ENCODE measurements at regions not wholly inside any gene's neighbourhood (a gene's known extent, or its start where the extent isn't known, plus 50 kb on each side); places are given as distances from the start of the nearest gene placed in this dataset.

DNA sequence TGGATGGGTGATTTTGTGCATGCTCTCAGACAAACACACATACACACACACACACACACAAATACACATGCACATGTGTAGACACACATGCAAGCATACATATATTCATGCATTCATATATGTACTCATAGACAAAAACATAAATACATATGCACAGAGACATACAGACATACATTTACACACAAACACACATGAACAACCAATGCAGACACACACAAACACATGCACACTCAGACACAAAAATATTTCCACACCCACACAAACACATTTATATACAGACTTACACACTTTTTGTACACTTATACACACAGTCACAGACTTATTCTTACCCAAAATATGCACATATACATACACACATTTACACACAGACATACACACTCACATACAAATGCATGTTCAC, 94.9 kb upstream of the NKX2-2 start:
- TF ChIP-seq CREB5 (CRISPR knock-in tag; IDR thresholded peaks at IDR 0.05; ENCODE audit: low read depth) (no peak), ZFP30 (CRISPR knock-in tag; IDR thresholded peaks at IDR 0.05) (no peak), GLIS3 (CRISPR knock-in tag; IDR thresholded peaks at IDR 0.05) (no peak), PATZ1 (CRISPR knock-in tag; IDR thresholded peaks at IDR 0.05; ENCODE audit: borderline replicate concordance) (no peak), ESRRG (CRISPR knock-in tag; IDR thresholded peaks at IDR 0.05) (no peak), RARB (CRISPR knock-in tag; IDR thresholded peaks at IDR 0.05) (no peak), TOX (CRISPR knock-in tag; IDR thresholded peaks at IDR 0.05; ENCODE audit: borderline replicate concordance) (no peak), OSR1 (CRISPR knock-in tag; IDR thresholded peaks at IDR 0.05) (no peak), ZNF70 (CRISPR knock-in tag; IDR thresholded peaks at IDR 0.05) (no peak), SNAI2 (CRISPR knock-in tag; IDR thresholded peaks at IDR 0.05) (no peak)
- TF ChIP-seq, protein P1, sequence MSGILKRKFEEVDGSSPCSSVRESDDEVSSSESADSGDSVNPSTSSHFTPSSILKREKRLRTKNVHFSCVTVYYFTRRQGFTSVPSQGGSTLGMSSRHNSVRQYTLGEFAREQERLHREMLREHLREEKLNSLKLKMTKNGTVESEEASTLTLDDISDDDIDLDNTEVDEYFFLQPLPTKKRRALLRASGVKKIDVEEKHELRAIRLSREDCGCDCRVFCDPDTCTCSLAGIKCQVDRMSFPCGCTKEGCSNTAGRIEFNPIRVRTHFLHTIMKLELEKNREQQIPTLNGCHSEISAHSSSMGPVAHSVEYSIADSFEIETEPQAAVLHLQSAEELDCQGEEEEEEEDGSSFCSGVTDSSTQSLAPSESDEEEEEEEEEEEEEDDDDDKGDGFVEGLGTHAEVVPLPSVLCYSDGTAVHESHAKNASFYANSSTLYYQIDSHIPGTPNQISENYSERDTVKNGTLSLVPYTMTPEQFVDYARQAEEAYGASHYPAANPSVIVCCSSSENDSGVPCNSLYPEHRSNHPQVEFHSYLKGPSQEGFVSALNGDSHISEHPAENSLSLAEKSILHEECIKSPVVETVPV (CRISPR knock-in tag; IDR thresholded peaks at IDR 0.05), result no peak
